ENCODE measurements at regions not wholly inside any gene's neighbourhood (a gene's known extent, or its start where the extent isn't known, plus 50 kb on each side); places are given as distances from the start of the nearest gene placed in this dataset.
A peak's percentile ranks its signal among the peaks of the same experiment; 100 is the strongest.

- TF ChIP-seq CTCF (IDR thresholded peaks at IDR 0.05; ENCODE audit: low read depth, low read length, missing control alignments): no peak
- no peak for DNase-seq (ENCODE audit: low read depth)
- H3K4me3 ChIP-seq (ENCODE audit: low read depth, low read length): no peak overlapping the region
- in situ Hi-C loops (cut with HindIII; ENCODE audit: low sequenced_read_pairs): no loop called here
Observed at GRCh38 chr11:116225236-116225635, 547.6 kb downstream of the BUD13 start.

- TF ChIP-seq CTCF (IDR thresholded peaks at IDR 0.05; ENCODE audit: low read depth, low read length, missing control alignments): no peak
- in situ Hi-C loops (cut with HindIII; ENCODE audit: low sequenced_read_pairs): no loop called here
- DNase-seq (ENCODE audit: low read depth): no peak
- no peak overlapping the region for H3K4me3 ChIP-seq (ENCODE audit: low read depth, low read length)
Observed at GRCh38 chr11:116224889-116225200, 547.9 kb downstream of the BUD13 start.

GRCh38 chr11:116224154-116224888 lies 548.5 kb downstream of the BUD13 start:
- DNase-seq (ENCODE audit: low read depth): no peak
- no peak overlapping the region for H3K4me3 ChIP-seq (ENCODE audit: low read depth, low read length)
- in situ Hi-C loops (cut with HindIII; ENCODE audit: low sequenced_read_pairs): no loop called here
- TF ChIP-seq CTCF (IDR thresholded peaks at IDR 0.05; ENCODE audit: low read depth, low read length, missing control alignments): peak; percentile 79

- no peak for TF ChIP-seq CTCF (IDR thresholded peaks at IDR 0.05; ENCODE audit: low read depth, low read length, missing control alignments)
- no peak for DNase-seq (ENCODE audit: low read depth)
- no peak overlapping the region for H3K4me3 ChIP-seq (ENCODE audit: low read depth, low read length)
- in situ Hi-C loops (cut with HindIII; ENCODE audit: low sequenced_read_pairs): no loop called here
Observed at GRCh38 chr11:116221351-116221750, 551.4 kb downstream of the BUD13 start.

DNA sequence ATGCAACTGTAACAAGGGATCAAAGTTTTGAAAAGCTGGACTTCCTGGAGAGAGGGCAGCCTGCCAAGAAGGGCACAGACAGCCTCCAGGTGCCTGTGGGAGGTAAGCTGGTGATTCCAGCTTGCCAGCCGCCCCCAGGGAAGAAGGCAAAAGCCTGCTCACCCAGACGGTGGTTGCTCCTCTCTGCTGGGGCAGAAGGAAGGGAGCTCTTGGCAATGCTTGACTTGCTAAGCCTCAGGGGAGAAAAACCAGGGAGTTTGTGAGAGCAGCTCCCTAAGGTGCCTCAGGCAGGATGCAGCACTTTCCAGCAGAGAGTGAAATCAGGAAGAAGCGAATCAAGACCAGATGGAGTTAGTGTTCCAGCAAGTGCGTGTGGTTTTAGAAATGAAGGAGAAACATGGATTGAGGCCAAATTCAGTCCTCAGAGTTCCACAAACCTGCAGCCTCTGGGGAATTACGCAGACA lies 553.6 kb downstream of the BUD13 start:
- no peak for TF ChIP-seq CTCF (IDR thresholded peaks at IDR 0.05; ENCODE audit: low read depth, low read length, missing control alignments)
- H3K4me3 ChIP-seq (ENCODE audit: low read depth, low read length): no peak overlapping the region
- peak; percentile 2 for DNase-seq (ENCODE audit: low read depth)
- in situ Hi-C loops (cut with HindIII; ENCODE audit: low sequenced_read_pairs): no loop called here

GRCh38 chr11:116217441-116217840 lies 555.3 kb downstream of the BUD13 start:
- in situ Hi-C loops (cut with HindIII; ENCODE audit: low sequenced_read_pairs): no loop called here
- no peak for DNase-seq (ENCODE audit: low read depth)
- no peak overlapping the region for H3K4me3 ChIP-seq (ENCODE audit: low read depth, low read length)
- no peak for TF ChIP-seq CTCF (IDR thresholded peaks at IDR 0.05; ENCODE audit: low read depth, low read length, missing control alignments)
